Astrocyte of the spinal cord (primary cell): ENCODE measurements at regions not wholly inside any gene's neighbourhood (a gene's known extent, or its start where the extent isn't known, plus 50 kb on each side); places are given as distances from the start of the nearest gene placed in this dataset.

Experiments
- DNase-seq: peaks from one replicate; pipeline ENCODE4 v3.0.0; 2011; ENCODE audit warnings: low read depth, low spot score
- H3K4me3 ChIP-seq: 2 replicates; pipeline ENCODE4 v1.5.1; 2011; ENCODE audit warnings: low read depth, mild to moderate bottlenecking, low read length, moderate library complexity
- CTCF ChIP-seq: IDR thresholded peaks from 2 replicates; pipeline ENCODE4 v1.5.1; 2012; ENCODE audit warnings: low read depth, mild to moderate bottlenecking, low read length, inconsistent platforms
- in situ Hi-C: cut with HindIII; loops from 2 replicates; pipeline ENCODE4 v1.10.0; 2017; ENCODE audit warnings: low sequenced_read_pairs

- in situ Hi-C loops = no loop called here
- H3K4me3 ChIP-seq = no peak overlapping the region
- TF ChIP-seq CTCF = no peak
- DNase-seq = no peak
Observed at GRCh38 chr2:59739166-59739565, 814.3 kb downstream of the BCL11A start.

GRCh38 chr2:59737299-59737698 lies 816.2 kb downstream of the BCL11A start:
- no peak for DNase-seq
- H3K4me3 ChIP-seq = no peak overlapping the region
- TF ChIP-seq CTCF = no peak
- in situ Hi-C loops = no loop called here

- TF ChIP-seq CTCF = no peak
- H3K4me3 ChIP-seq = no peak overlapping the region
- in situ Hi-C loops = no loop called here
- no peak for DNase-seq
Observed at GRCh38 chr2:59734743-59735142, 818.7 kb downstream of the BCL11A start.

GRCh38 chr2:59733970-59734369 lies 819.5 kb downstream of the BCL11A start:
- no peak overlapping the region for H3K4me3 ChIP-seq
- in situ Hi-C loops = no loop called here
- no peak for TF ChIP-seq CTCF
- DNase-seq = no peak

GRCh38 chr2:59733567-59733930 lies 819.9 kb downstream of the BCL11A start:
- H3K4me3 ChIP-seq = no peak overlapping the region
- in situ Hi-C loops = no loop called here
- no peak for DNase-seq
- no peak for TF ChIP-seq CTCF

- TF ChIP-seq CTCF = no peak
- DNase-seq = no peak
- H3K4me3 ChIP-seq = no peak overlapping the region
- in situ Hi-C loops = no loop called here
Observed at GRCh38 chr2:59732871-59733566, 820.4 kb downstream of the BCL11A start.
